ENCODE measurements at regions not wholly inside any gene's neighbourhood (a gene's known extent, or its start where the extent isn't known, plus 50 kb on each side); places are given as distances from the start of the nearest gene placed in this dataset.
A peak's percentile ranks its signal among the peaks of the same experiment; 100 is the strongest.

GRCh38 chrX:131704136-131704695 is 160.3 kb downstream of the OR13H1 start:
- peak; percentile 91 for DNase-seq

GRCh38 chrX:131709553-131709952 is 165.7 kb downstream of the OR13H1 start:
- no peak for DNase-seq

- no peak for DNase-seq
These were observed 167.6 kb downstream of the OR13H1 start for GRCh38 chrX:131711478-131711867.

- no peak for DNase-seq
These were observed 179.8 kb downstream of the OR13H1 start for GRCh38 chrX:131723646-131724045.

- no peak for DNase-seq
These were observed 180.4 kb downstream of the OR13H1 start for GRCh38 chrX:131724292-131724691.

- no peak for DNase-seq
These were observed 181.3 kb downstream of the OR13H1 start for GRCh38 chrX:131725001-131725654.

GRCh38 chrX:131727778-131728177 is 183.9 kb downstream of the OR13H1 start:
- no peak for DNase-seq

- no peak for DNase-seq
These were observed 184.6 kb downstream of the OR13H1 start for GRCh38 chrX:131728295-131729145.

- DNase-seq: no peak
These were observed 185.4 kb downstream of the OR13H1 start for GRCh38 chrX:131729295-131729694.

- DNase-seq: peak; percentile 12
These were observed 190.7 kb downstream of the OR13H1 start for GRCh38 chrX:131734621-131735020.

- no peak for DNase-seq
These were observed 191.3 kb downstream of the OR13H1 start for GRCh38 chrX:131735127-131735526.

GRCh38 chrX:131739823-131740222 is 195.9 kb downstream of the OR13H1 start:
- DNase-seq: no peak

GRCh38 chrX:131741103-131741581 is 197.3 kb downstream of the OR13H1 start:
- DNase-seq: no peak

GRCh38 chrX:131745942-131746489 is 202.1 kb downstream of the OR13H1 start:
- peak; percentile 13 for DNase-seq

GRCh38 chrX:131746491-131746968 is 202.7 kb downstream of the OR13H1 start:
- DNase-seq: peak; percentile 90

- peak; percentile 89 for DNase-seq
These were observed 203.3 kb downstream of the OR13H1 start for GRCh38 chrX:131747173-131747572.

- peak; percentile 64 for DNase-seq
These were observed 208.8 kb downstream of the OR13H1 start for GRCh38 chrX:131752493-131753198.

- DNase-seq: peak; percentile 41
These were observed 218.9 kb downstream of the OR13H1 start for GRCh38 chrX:131762802-131763234.

GRCh38 chrX:131763674-131764073 is 219.8 kb downstream of the OR13H1 start:
- no peak for DNase-seq

- no peak for DNase-seq
These were observed 220.3 kb downstream of the OR13H1 start for GRCh38 chrX:131764216-131764615.

- DNase-seq: peak; percentile 43
These were observed 234.7 kb downstream of the OR13H1 start for GRCh38 chrX:131778269-131779218.

Measured in NCI-H345 (cell line).